Keratinocyte (primary cell): ENCODE measurements at regions not wholly inside any gene's neighbourhood (a gene's known extent, or its start where the extent isn't known, plus 50 kb on each side); places are given as distances from the start of the nearest gene placed in this dataset.
A peak's percentile ranks its signal among the peaks of the same experiment; 100 is the strongest.

ENCODE experiments used
- DNase-seq: peaks from one replicate; pipeline ENCODE4 v3.0.0-alpha.2; 2011; ENCODE audit warnings: low read depth, missing footprints, low spot score
- FAIRE-seq: peaks from 2 replicates; lab custom pipeline; 2011; peaks lifted over from hg19 to GRCh38; lab: Jason Lieb, UNC
- H2AFZ ChIP-seq: 2 replicates; pipeline ENCODE4 v1.6.0; 2012; ENCODE audit warnings: low read length, control low read depth, inconsistent platforms; ENCODE audit not compliant: control insufficient read depth
- H3K27ac ChIP-seq: 2 replicates; pipeline ENCODE4 v1.5.1; 2011; ENCODE audit warnings: low read length; ENCODE audit not compliant: control insufficient read depth, insufficient read depth
- H3K27me3 ChIP-seq: 3 replicates; pipeline ENCODE4 v1.6.0; 2011; ENCODE audit warnings: low read length; ENCODE audit not compliant: control insufficient read depth, insufficient read depth; ENCODE audit errors: extremely low read depth
- H3K36me3 ChIP-seq, 2 experiments: 2 replicates in 1 of 2; 3 replicates in 1 of 2; pipeline ENCODE4 v1.5.1; 2011; ENCODE audit warnings: low read length in 2 of 2, mild to moderate bottlenecking in 1 of 2; ENCODE audit not compliant: control insufficient read depth in 2 of 2, insufficient read depth in 2 of 2; ENCODE audit errors: extremely low read depth in 1 of 2
- H3K4me1 ChIP-seq: 3 replicates; pipeline ENCODE4 v1.5.1; 2011; ENCODE audit warnings: low read length; ENCODE audit not compliant: control insufficient read depth, insufficient read depth; ENCODE audit errors: extremely low read depth
- H3K4me2 ChIP-seq: 3 replicates; pipeline ENCODE4 v1.6.0; 2011; ENCODE audit warnings: low read depth, low read length; ENCODE audit not compliant: control insufficient read depth, insufficient read depth; ENCODE audit errors: extremely low read depth
- H3K4me3 ChIP-seq, 3 experiments: fragments of 200-600 bp in 1 of 3; sonication (generic) in 1 of 3; 2 replicates in 2 of 3; 3 replicates in 1 of 3; pipeline ENCODE4 v1.5.1; 2011 to 2016; ENCODE audit warnings: low read length in 3 of 3, mild to moderate bottlenecking in 3 of 3, control low read depth in 2 of 3, inconsistent platforms in 1 of 3, low read depth in 1 of 3, mixed read lengths in 1 of 3, mixed run types in 1 of 3, moderate library complexity in 1 of 3; ENCODE audit not compliant: control insufficient read depth in 2 of 3, insufficient read depth in 2 of 3; ENCODE audit errors: extremely low read depth in 1 of 3
- H3K79me2 ChIP-seq: 2 replicates; pipeline ENCODE4 v1.6.0; 2012; ENCODE audit warnings: low read length; ENCODE audit not compliant: control insufficient read depth, insufficient read depth
- H3K9ac ChIP-seq: 3 replicates; pipeline ENCODE4 v1.6.0; 2011; ENCODE audit warnings: low read length; ENCODE audit not compliant: control insufficient read depth, insufficient read depth; ENCODE audit errors: extremely low read depth
- H3K9me1 ChIP-seq: 3 replicates; pipeline ENCODE4 v1.6.0; 2011; ENCODE audit warnings: low read length; ENCODE audit not compliant: control insufficient read depth, insufficient read depth; ENCODE audit errors: extremely low read depth
- H3K9me3 ChIP-seq: 2 replicates; pipeline ENCODE4 v1.5.1; 2012; ENCODE audit warnings: low read depth, low read length; ENCODE audit not compliant: control insufficient read depth
- H4K20me1 ChIP-seq: 3 replicates; pipeline ENCODE4 v1.6.0; 2011; ENCODE audit warnings: low read length; ENCODE audit not compliant: control insufficient read depth, insufficient read depth; ENCODE audit errors: extremely low read depth
- EZH2 ChIP-seq: IDR thresholded peaks from one replicate; pipeline ENCODE4 v1.6.1; 2012; ENCODE audit warnings: inconsistent platforms, mild to moderate bottlenecking, low read length, moderate library complexity
- dilution Hi-C: fragments of 300-500 bp; cut with MboI; formaldehyde crosslinking; loops from one replicate; pipeline ENCODE4 v1.7.0; 2020; ENCODE audit warnings: low sequenced_read_pairs; ENCODE audit not compliant: extremely low pct_ligation_motif_present
- TF ChIP-seq, protein P1 (sequence below), 3 experiments: IDR thresholded peaks in 1 of 3; conservative IDR thresholded peaks in 1 of 3; optimal IDR thresholded peaks in 1 of 3; 2 replicates in 2 of 3; 3 replicates in 1 of 3; pipeline versions ENCODE3 to v1.5.1; 2011; ENCODE audit warnings: low read length in 3 of 3, mild to moderate bottlenecking in 3 of 3, moderate library complexity in 2 of 3, control low read depth in 1 of 3, inconsistent platforms in 1 of 3; ENCODE audit not compliant: insufficient read depth in 2 of 3; ENCODE audit errors: extremely low read depth in 1 of 3

DNA sequence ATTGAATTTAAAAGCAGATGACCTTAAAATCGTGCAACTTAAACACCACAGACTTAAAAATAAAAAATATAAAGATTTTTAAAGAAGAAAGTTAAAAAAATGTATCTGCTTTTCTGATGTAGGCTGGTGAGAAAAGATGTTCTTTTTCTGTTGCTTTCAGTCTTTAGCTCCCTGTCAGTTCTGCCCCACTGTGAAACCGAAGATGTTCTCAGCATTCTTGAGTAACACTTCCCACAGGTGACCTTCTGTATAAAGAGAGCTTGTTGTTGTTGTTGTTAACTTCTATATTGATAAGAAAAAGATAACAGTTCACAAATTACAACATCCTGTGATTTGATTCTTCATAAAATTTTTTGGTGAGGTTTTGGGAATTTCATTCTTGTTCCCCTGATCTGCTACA, 377.9 kb upstream of the RGS6 start:
- Histone ChIP-seq H3K9me1 (no peaks in the 10 kb centered on the region), H3K27me3 (no peaks in the 10 kb centered on the region), H3K4me1 (peaks cover 3% of the 10 kb centered on the region), H3K79me2 (no peaks in the 10 kb centered on the region), H3K27ac (no peak overlapping the region), H3K36me3 (peaks cover 0 to 2% of the 10 kb centered on the region in 2 experiments), H2AFZ (no peak overlapping the region), H3K9me3 (no peaks in the 10 kb centered on the region), H4K20me1 (no peaks in the 10 kb centered on the region), H3K9ac (no peak overlapping the region), H3K4me2 (no peak overlapping the region), H3K4me3 (no peak overlapping the region)
- DNase-seq (no peak), FAIRE-seq (no peak)
- TF ChIP-seq, protein P1, sequence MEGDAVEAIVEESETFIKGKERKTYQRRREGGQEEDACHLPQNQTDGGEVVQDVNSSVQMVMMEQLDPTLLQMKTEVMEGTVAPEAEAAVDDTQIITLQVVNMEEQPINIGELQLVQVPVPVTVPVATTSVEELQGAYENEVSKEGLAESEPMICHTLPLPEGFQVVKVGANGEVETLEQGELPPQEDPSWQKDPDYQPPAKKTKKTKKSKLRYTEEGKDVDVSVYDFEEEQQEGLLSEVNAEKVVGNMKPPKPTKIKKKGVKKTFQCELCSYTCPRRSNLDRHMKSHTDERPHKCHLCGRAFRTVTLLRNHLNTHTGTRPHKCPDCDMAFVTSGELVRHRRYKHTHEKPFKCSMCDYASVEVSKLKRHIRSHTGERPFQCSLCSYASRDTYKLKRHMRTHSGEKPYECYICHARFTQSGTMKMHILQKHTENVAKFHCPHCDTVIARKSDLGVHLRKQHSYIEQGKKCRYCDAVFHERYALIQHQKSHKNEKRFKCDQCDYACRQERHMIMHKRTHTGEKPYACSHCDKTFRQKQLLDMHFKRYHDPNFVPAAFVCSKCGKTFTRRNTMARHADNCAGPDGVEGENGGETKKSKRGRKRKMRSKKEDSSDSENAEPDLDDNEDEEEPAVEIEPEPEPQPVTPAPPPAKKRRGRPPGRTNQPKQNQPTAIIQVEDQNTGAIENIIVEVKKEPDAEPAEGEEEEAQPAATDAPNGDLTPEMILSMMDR (optimal IDR thresholded peaks at IDR 0.05 in 1 of 3, IDR thresholded peaks at IDR 0.05 in 1 of 3, conservative IDR thresholded peaks at IDR 0.05 in 1 of 3; ENCODE audit: extremely low read depth in 1 of 3, insufficient read depth in 2 of 3, low read length in 3 of 3), result no peak
- no peak for TF ChIP-seq EZH2
- dilution Hi-C loops, result no loop called here

DNA sequence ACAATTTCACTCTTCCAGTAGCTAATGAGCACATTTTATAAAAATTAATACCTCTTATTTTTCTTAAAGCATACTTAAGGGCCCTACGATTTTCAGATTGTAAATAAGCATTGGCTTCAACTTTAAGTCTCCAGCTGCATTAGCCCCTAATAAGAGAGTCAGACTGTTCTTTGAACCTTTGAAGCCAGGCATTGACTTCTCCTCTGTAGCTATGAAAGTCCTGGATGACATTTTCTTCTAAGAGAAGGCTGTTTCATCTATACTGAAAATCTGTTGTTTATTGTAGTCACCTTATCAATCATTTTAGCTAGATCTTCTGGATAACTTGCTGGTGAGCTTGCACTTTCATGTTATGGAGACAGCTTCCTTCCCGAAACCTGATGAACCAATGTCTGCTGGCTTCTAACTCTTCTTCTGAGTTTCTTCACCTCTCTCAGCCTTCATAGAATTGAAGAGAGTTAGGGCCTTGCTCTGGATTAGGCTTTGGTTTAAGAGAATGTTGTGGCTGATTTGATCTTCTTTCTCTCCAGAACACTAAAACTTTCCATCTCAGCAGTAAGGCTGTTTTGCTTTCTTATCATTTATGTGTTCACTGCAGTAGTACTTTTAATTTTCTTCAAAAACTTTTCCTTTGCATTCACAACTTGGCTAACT, 377.1 kb upstream of the RGS6 start:
- Histone ChIP-seq H3K9me1 (no peaks in the 10 kb centered on the region), H3K27ac (peak overlapping the region; percentile 55), H3K79me2 (no peaks in the 10 kb centered on the region), H3K4me2 (no peak overlapping the region), H3K4me1 (peaks cover 3% of the 10 kb centered on the region), H2AFZ (no peak overlapping the region), H3K9ac (no peak overlapping the region), H4K20me1 (no peaks in the 10 kb centered on the region), H3K36me3 (peaks cover 0 to 2% of the 10 kb centered on the region in 2 experiments), H3K4me3 (no peak overlapping the region), H3K9me3 (no peaks in the 10 kb centered on the region), H3K27me3 (no peaks in the 10 kb centered on the region)
- dilution Hi-C loops, result no loop called here
- TF ChIP-seq, protein P1 (optimal IDR thresholded peaks at IDR 0.05 in 1 of 3, IDR thresholded peaks at IDR 0.05 in 1 of 3, conservative IDR thresholded peaks at IDR 0.05 in 1 of 3; ENCODE audit: extremely low read depth in 1 of 3, insufficient read depth in 2 of 3, low read length in 3 of 3), result no peak
- TF ChIP-seq EZH2, result no peak
- no peak for FAIRE-seq
- DNase-seq, result no peak
